Activated CD4-positive, alpha-beta T cell treated with anti-CD3 and anti-CD28 coated beads, Interleukin-2, amount 50 U/mL, for 48 hours (primary cell): ENCODE measurements at regions not wholly inside any gene's neighbourhood (a gene's known extent, or its start where the extent isn't known, plus 50 kb on each side); places are given as distances from the start of the nearest gene placed in this dataset.
"Not testable (repeated sequence)": the region's sequence is repeated elsewhere in the genome, so short reads cannot be mapped to it uniquely, and the experiment has no call there.

Experiments used
- DNase-seq, 2 experiments: peaks; one replicate each; pipeline ENCODE4 v3.0.0-alpha.2; 2020

DNA sequence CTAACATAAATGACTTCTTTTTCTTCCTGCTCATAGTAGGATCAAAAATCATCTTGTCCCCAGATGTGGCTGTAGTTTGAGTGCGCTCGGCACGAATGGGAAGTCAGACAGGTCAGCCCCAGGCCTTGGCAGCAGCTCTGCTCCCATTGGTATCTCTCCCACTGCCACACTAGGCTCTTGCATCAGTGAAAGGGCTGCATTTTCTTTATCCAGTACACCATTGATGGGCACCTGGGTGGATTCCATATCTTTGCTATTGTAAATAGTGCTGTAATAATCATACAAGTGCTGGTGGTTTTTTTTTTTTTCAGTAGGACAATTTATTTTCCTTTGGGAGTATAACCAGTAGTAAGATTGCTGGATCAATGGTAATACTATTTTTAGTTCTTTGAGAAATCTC lies 865.5 kb downstream of the CCDC85A start:
- DNase-seq, result no peak

DNA sequence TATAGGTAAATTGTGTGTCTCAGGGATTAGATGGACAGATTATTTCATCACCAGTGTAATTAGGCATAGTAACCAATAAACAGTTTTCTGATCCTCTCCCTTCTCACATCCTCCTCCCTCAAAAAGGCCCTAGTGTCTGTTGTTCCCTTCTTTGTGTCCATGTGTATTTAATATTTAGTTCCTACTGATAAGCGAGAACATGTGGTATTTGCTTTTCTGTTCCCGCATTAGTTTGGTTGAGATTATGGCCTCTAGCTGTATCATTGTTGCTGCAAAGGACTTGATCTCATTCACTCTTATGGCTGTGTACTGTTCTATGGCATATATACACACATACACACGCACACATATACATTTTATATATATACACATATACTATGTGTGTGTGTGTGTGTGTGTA lies 866.2 kb downstream of the CCDC85A start:
- DNase-seq, result no peak

- DNase-seq, result not testable (repeated sequence)
Measured at GRCh38 chr2:57066301-57066700, 882.5 kb downstream of the CCDC85A start.

- no peak for DNase-seq
Measured at GRCh38 chr2:57075226-57075625, 891.4 kb downstream of the CCDC85A start.

DNA sequence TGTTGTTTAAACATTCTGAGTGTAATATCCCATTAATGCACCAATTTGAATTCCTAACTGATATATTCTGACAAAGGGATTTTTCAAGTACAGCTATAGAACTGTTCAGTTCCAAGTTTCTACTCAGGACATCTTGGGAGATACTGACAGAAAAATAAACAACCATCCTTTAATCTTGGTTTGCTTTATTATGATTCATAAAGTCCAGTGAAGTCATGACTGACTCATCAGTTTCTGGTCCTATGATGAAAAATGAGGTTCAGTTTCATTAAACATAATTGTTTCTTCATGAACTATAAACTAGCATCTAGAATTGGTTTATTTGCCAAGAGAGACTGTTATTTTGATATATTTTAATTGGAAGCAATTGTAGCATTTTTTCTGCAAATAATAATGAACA lies 896.2 kb downstream of the CCDC85A start:
- DNase-seq, result no peak

DNA sequence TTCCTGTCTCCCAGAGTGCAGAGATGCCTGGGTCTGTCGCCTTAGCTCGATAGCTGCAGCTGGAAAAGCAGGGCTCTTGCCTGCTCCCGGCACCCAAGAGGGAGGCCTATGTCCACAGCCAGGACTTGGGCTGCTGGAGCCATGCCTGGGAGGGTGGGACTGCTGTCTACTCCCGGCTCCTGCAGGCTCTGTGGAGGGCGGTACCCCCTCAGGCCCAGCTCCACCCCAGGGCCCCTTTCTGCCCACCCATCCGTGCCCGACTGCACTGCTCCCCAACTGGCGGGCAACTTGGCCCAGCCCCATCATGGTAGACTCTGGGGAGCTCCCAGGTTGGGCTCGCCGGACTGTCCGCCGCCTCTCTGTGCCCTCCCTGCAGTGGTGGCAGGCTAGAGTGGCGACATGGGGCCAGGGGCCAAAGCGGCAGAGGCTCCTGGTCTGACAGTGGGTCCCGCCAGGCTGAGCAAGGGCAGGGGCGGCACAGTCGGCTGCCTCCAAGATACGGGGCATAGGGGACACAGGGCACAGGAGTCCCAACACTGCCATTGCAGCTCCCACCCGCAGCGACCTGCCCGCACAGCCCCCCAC lies 901.0 kb downstream of the CCDC85A start:
- no peak for DNase-seq

GRCh38 chr2:57093020-57093419 lies 909.2 kb downstream of the CCDC85A start:
- DNase-seq, result no peak

DNA sequence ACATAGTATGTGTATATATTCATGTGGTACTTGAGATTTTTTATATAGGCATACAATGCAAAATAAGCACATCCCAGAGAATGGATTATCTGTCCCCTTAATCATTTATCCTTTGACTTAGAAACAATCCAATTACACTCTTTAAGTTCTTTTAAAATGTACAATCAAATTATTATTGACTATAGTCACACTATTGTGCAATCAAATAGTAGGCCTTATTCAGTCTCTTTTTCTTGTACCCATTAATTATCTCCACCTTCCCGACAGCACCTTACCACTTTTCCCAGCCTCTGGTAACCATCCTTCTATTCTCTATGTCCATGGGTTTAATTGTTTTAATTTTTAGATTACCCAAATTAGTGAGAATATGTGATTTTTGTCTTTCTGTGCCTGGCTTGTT lies 914.1 kb downstream of the CCDC85A start:
- no peak for DNase-seq

DNA sequence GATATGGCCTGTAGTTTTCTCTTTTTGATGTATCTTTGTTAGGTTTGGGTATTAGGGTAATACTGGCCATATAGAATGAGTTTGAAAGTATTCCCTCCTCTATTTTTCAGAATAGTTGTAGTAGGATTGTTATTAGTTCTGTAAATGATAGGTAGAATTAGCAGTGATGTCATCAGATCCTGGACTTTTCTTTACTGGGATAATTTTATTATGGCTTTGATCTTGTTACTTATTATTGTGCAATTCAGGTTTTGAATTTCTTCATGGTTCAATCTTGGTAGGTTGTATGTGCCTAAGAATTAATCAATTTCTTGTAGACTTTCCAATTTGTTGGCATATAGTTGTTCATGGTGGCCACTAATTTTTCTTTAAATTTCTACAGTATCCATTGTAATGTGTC lies 916.6 kb downstream of the CCDC85A start:
- DNase-seq, result no peak

GRCh38 chr2:57105694-57106093 lies 921.9 kb downstream of the CCDC85A start:
- no peak for DNase-seq

DNA sequence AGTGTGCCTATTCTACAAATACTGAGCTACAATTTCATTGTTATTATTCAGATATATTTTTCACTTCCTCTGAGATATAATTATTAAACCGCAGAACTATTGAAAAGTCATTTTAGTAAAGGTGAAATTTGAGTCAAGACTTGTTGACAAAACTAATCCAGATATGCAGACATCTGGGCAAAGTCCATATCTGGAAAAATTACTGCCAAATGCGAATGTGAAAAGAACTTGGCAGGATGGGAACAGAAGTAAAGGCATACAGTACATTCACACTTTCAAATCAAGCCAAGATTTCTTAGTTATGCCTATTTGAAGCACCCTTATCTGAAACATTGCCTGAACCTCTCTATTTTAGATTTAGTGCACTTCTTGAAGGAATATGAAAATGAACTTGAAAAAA lies 923.6 kb downstream of the CCDC85A start:
- DNase-seq, result no peak

GRCh38 chr2:57111531-57111930 lies 927.7 kb downstream of the CCDC85A start:
- DNase-seq, result no peak

GRCh38 chr2:57119141-57119540 lies 927.5 kb upstream of the VRK2 start:
- no peak for DNase-seq

DNA sequence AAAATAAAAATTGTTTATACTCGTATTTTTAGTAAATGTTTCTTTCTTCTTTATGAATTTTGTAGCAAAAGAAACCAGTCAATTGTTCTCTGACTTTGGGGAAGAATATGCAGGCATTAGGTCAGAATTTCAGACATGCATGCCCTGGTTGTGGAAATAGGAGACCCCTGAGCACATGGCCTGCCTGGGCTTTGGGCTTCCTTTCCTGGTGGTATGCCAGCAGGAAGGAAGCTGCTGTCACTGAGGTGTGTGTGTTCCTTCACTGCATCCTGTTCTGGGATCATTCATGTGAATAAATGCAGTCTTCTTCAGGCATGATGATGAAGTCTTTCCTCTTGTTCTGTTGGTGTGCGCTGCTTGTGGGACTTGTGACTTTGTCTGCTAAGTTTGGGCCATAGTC lies 920.2 kb upstream of the VRK2 start:
- no peak for DNase-seq

GRCh38 chr2:57139179-57139578 lies 907.4 kb upstream of the VRK2 start:
- DNase-seq, result no peak

GRCh38 chr2:57141269-57141668 lies 905.3 kb upstream of the VRK2 start:
- no peak for DNase-seq

DNA sequence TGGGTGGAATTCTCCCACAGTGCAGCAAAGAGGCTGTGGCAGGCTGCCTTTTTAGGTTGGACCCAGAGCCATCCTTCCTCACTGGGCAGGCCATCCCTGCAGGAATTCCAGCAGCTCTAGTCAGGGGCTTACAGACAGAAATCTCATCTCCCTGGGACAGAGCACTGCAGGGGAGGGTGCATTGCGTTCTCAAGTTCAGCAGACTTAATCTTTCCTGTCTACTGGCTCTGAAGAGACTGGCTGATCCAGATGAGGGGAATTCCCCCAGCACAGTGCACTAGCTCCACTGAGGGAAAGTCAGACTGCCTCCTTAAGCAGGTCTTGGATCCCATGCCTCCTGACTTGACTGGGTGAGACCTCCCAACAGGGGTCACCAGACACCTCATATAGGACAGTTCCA lies 899.7 kb upstream of the VRK2 start:
- DNase-seq, result no peak

DNA sequence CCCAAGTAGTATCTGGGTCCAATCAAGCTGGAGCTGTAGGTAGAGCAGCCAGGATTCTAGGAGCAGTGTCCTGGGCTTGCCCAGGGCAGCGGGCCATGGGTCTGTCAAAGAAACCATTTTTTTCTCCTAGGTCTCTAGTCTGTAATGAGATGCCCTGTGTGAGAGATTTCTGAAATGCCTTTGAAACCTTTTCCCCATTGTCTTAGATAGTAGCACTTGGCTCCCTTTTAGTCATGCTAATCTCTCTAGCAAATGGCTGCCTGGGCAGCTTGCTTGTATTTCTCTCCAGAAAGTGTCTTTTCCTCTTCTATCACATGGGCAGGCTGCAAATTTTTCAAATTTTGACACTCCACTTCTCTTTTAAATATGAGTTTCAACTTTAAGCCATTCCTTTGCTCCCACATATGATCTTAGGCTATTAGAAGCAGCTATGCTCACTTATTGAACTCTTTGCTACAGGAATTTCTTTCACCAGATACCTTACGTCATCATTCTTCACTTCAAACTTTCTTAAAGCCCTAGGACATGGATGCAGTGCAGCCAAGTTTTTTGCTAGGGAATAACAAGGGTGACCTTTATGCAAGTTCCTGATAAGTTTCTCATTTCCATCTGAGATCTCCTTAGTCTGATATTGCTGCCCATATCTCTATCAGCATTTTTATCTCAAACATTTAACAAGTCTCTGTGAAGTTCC lies 890.2 kb upstream of the VRK2 start:
- no peak for DNase-seq

- no peak for DNase-seq
Measured at GRCh38 chr2:57160976-57161375, 885.6 kb upstream of the VRK2 start.

DNA sequence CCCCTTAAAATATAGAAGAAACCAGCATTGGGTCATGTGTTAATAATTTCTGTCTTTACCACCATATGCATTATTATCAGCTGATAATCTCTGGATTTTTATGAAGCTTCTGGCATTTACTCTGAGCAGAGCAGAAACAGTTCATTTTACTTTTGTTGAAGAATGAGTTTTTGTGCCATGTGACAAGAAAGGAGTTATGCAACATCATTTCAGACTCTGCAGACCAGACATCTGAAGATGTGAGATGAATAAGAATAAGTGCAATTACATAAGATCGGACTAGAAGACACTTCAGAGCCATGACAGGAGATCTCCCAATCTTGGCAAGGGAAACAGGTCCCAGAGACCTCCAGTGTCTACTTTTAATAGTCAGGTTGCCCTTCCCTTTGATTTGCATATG lies 869.4 kb upstream of the VRK2 start:
- no peak for DNase-seq

GRCh38 chr2:57180042-57180567 lies 866.5 kb upstream of the VRK2 start:
- no peak for DNase-seq

GRCh38 chr2:57180678-57181077 lies 865.9 kb upstream of the VRK2 start:
- no peak for DNase-seq

DNA sequence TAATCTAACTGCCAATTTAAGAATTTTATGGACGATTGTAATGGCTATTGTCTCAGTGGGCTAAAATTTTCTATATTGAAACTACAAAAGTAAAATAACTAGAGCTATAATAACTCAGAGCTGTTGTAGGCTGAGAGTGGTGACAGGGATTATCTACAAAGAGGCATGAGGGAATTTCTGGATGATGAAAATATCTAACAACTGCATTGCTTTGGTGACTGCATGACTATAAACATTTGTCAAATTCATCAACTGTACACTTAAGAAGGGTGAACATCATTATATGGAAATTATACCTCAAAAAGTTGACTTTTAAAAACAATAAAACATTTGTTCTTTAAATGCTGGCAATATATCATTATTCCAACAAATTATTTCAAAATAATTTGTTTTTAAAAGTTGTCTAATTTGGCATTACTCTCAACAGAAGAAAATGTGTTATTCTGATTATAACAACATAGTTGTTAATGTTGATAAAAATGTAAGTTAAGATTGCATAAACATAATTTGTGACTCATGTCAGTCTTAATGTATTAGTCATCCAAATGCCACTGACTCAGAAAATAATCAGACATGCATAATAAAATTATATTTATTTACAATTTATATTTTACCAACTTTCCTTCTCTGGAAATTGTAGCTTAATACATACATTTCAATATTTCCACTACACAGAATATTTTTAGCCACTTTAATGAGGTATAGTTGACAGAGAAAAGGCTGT lies 865.1 kb upstream of the VRK2 start:
- DNase-seq, result no peak

GRCh38 chr2:57182916-57183315 lies 863.7 kb upstream of the VRK2 start:
- no peak for DNase-seq
